Neural cell (in vitro differentiated cells): ENCODE measurements at regions not wholly inside any gene's neighbourhood (a gene's known extent, or its start where the extent isn't known, plus 50 kb on each side); places are given as distances from the start of the nearest gene placed in this dataset.

ENCODE experiments used
- CTCF ChIP-seq: fragments of 450-650 bp; IDR thresholded peaks from 2 replicates; pipeline ENCODE4 v1.5.1; 2014; ENCODE audit warnings: antibody characterized with exemption, mild to moderate bottlenecking, moderate library complexity; ENCODE audit not compliant: poor library complexity, severe bottlenecking
- EP300 ChIP-seq: fragments of 450-650 bp; conservative IDR thresholded peaks from 2 replicates; pipeline ENCODE4 v1.6.1; 2014; ENCODE audit warnings: antibody characterized with exemption, mild to moderate bottlenecking, moderate library complexity; ENCODE audit not compliant: poor library complexity, severe bottlenecking
- EZH2 ChIP-seq: fragments of 200-600, 300-800 bp; shearing (Covaris generic), sonication (generic); IDR thresholded peaks from 2 replicates; pipeline ENCODE4 v1.6.1; 2014; ENCODE audit warnings: antibody characterized with exemption, low read length, borderline replicate concordance, mild to moderate bottlenecking; ENCODE audit not compliant: insufficient read depth, poor library complexity, severe bottlenecking
- RAD21 ChIP-seq: fragments of 450-650 bp; conservative IDR thresholded peaks from 2 replicates; pipeline ENCODE4 v1.6.1; 2014; ENCODE audit warnings: antibody characterized with exemption, mild to moderate bottlenecking, moderate library complexity
- REST ChIP-seq: IDR thresholded peaks from 2 replicates; pipeline ENCODE4 v1.6.1; 2012; ENCODE audit warnings: borderline replicate concordance

GRCh38 chr4:89486042-89486441, 178.4 kb upstream of the GPRIN3 start:
- TF ChIP-seq EP300 = no peak
- TF ChIP-seq CTCF = peak; percentile 78
- peak; percentile 85 for TF ChIP-seq RAD21
- TF ChIP-seq REST = no peak
- TF ChIP-seq EZH2 = no peak
